ENCODE measurements at regions not wholly inside any gene's neighbourhood (a gene's known extent, or its start where the extent isn't known, plus 50 kb on each side); places are given as distances from the start of the nearest gene placed in this dataset.
A peak's percentile ranks its signal among the peaks of the same experiment; 100 is the strongest.

DNA sequence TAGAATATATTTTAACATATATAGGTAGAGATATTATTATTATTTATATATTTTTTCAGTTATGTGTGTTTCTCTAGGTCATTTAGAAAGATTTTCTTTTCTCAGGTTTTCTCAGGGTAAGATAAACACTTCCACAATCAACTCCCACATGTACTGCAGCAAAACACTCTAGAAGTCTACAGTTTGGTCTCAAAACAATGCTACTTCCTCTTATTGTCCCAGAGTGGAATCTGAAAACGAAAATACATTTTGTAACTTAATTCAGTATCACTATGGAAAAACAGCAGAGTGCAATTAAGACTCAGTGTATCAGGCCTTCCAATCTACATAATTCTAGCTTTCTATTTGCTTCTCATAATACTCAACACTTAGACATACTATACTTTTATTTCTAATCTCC lies 190.1 kb upstream of the SLC35G4 start:
- no peak for TF ChIP-seq POLR2A (IDR thresholded peaks at IDR 0.05; ENCODE audit: extremely low read depth, insufficient read length)
- TF ChIP-seq, protein P1, sequence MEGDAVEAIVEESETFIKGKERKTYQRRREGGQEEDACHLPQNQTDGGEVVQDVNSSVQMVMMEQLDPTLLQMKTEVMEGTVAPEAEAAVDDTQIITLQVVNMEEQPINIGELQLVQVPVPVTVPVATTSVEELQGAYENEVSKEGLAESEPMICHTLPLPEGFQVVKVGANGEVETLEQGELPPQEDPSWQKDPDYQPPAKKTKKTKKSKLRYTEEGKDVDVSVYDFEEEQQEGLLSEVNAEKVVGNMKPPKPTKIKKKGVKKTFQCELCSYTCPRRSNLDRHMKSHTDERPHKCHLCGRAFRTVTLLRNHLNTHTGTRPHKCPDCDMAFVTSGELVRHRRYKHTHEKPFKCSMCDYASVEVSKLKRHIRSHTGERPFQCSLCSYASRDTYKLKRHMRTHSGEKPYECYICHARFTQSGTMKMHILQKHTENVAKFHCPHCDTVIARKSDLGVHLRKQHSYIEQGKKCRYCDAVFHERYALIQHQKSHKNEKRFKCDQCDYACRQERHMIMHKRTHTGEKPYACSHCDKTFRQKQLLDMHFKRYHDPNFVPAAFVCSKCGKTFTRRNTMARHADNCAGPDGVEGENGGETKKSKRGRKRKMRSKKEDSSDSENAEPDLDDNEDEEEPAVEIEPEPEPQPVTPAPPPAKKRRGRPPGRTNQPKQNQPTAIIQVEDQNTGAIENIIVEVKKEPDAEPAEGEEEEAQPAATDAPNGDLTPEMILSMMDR (IDR thresholded peaks at IDR 0.05; ENCODE audit: low read depth, low read length) = no peak
- no peak for TF ChIP-seq MYC (IDR thresholded peaks at IDR 0.05; ENCODE audit: low read depth, low read length)
- no peak for TF ChIP-seq MAX (IDR thresholded peaks at IDR 0.05; ENCODE audit: low read depth, low read length)
- peak; percentile 22 for DNase-seq (ENCODE audit: low read depth)
- H3K4me3 ChIP-seq (ENCODE audit: low read depth, low read length) = no peak overlapping the region

DNA sequence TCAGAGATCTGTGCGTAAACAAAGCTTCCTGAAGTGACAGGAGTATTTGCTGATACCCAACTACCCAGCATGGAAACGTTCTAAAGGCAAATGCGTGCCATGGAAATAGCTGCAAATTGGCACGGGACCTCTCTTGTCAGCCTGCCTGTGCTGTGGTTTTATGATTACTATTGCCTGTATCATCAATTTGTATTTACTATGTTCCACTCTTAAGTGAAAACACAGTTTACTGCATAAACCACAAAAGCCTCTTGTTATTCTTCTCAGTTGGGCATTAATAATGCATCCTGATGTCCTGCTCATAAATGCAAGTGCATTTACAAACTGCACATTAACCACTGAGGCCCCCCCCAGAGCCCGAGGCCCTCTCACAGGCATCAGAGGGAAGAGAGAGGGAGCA lies 196.6 kb upstream of the SLC35G4 start:
- TF ChIP-seq, protein P1 (IDR thresholded peaks at IDR 0.05; ENCODE audit: low read depth, low read length) = no peak
- no peak for TF ChIP-seq MAX (IDR thresholded peaks at IDR 0.05; ENCODE audit: low read depth, low read length)
- DNase-seq (ENCODE audit: low read depth) = no peak
- H3K4me3 ChIP-seq (ENCODE audit: low read depth, low read length) = no peak overlapping the region

GRCh38 chr18:11411048-11411447 lies 198.3 kb upstream of the SLC35G4 start:
- H3K4me3 ChIP-seq (ENCODE audit: low read depth, low read length) = no peak overlapping the region
- no peak for DNase-seq (ENCODE audit: low read depth)
- no peak for TF ChIP-seq MAX (IDR thresholded peaks at IDR 0.05; ENCODE audit: low read depth, low read length)

- no peak for DNase-seq (ENCODE audit: low read depth)
- TF ChIP-seq, protein P1 (IDR thresholded peaks at IDR 0.05; ENCODE audit: low read depth, low read length) = no peak
- TF ChIP-seq POLR2A (IDR thresholded peaks at IDR 0.05; ENCODE audit: extremely low read depth, insufficient read length) (no peak), MYC (IDR thresholded peaks at IDR 0.05; ENCODE audit: low read depth, low read length) (no peak), MAX (IDR thresholded peaks at IDR 0.05; ENCODE audit: low read depth, low read length) (no peak)
- H3K4me3 ChIP-seq (ENCODE audit: low read depth, low read length) = no peak overlapping the region
These were observed 200.8 kb upstream of the SLC35G4 start for GRCh38 chr18:11408555-11409065.

DNA sequence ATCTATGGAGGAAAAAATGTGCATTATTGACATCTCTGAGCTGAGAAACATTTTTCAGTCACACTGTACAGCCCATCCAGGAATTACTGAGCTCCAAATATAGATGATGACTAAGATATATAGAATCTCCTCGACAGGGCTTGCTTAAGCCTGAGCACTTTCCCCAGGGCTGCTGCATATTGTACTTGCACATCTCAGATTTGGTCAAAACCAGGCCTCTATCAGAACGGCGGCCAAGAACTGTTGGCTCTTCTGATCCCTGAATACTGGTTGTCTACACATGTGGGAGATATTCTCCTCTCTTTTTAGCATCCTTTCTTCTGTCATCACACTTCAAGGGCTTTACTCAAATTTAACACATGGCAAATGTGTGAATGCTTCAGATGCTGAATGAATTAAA lies 201.5 kb upstream of the SLC35G4 start:
- no peak for DNase-seq (ENCODE audit: low read depth)
- no peak overlapping the region for H3K4me3 ChIP-seq (ENCODE audit: low read depth, low read length)
- TF ChIP-seq MYC (IDR thresholded peaks at IDR 0.05; ENCODE audit: low read depth, low read length) = no peak
- no peak for TF ChIP-seq POLR2A (IDR thresholded peaks at IDR 0.05; ENCODE audit: extremely low read depth, insufficient read length)
- TF ChIP-seq, protein P1 (IDR thresholded peaks at IDR 0.05; ENCODE audit: low read depth, low read length) = no peak
- no peak for TF ChIP-seq MAX (IDR thresholded peaks at IDR 0.05; ENCODE audit: low read depth, low read length)

- H3K4me3 ChIP-seq (ENCODE audit: low read depth, low read length) = no peak overlapping the region
- no peak for DNase-seq (ENCODE audit: low read depth)
- TF ChIP-seq, protein P1 (IDR thresholded peaks at IDR 0.05; ENCODE audit: low read depth, low read length) = no peak
- TF ChIP-seq MYC (IDR thresholded peaks at IDR 0.05; ENCODE audit: low read depth, low read length) (no peak), MAX (IDR thresholded peaks at IDR 0.05; ENCODE audit: low read depth, low read length) (no peak), POLR2A (IDR thresholded peaks at IDR 0.05; ENCODE audit: extremely low read depth, insufficient read length) (no peak)
These were observed 203.6 kb upstream of the SLC35G4 start for GRCh38 chr18:11405804-11406203.
